ENCODE measurements at regions not wholly inside any gene's neighbourhood (a gene's known extent, or its start where the extent isn't known, plus 50 kb on each side); places are given as distances from the start of the nearest gene placed in this dataset.

- POLR2A ChIA-PET, result no interaction called here
- BruUV-seq (replicated peaks), result no TSS peak
- in situ Hi-C loops (cut with HindIII; ENCODE audit: extremely low pct_ligation_motif_present, low pct_unique_long_range_greater_than_20kb), result no loop called here
- no peaks in the 10 kb centered on the region for H3K79me2 ChIP-seq (ENCODE audit: insufficient read depth, low read length)
- TF ChIP-seq POGZ (CRISPR knock-in tag; IDR thresholded peaks at IDR 0.05) (no peak), THAP9 (CRISPR knock-in tag; IDR thresholded peaks at IDR 0.05; ENCODE audit: borderline replicate concordance) (no peak), SOX5 (CRISPR knock-in tag; IDR thresholded peaks at IDR 0.05; ENCODE audit: borderline replicate concordance) (no peak), NBN (conservative IDR thresholded peaks at IDR 0.05) (no peak), ZNF512 (CRISPR knock-in tag; IDR thresholded peaks at IDR 0.05) (no peak), ZSCAN29 (CRISPR knock-in tag; conservative IDR thresholded peaks at IDR 0.05) (no peak), SMAD3 (CRISPR knock-in tag; IDR thresholded peaks at IDR 0.05) (no peak), CHCHD3 (CRISPR knock-in tag; IDR thresholded peaks at IDR 0.05) (no peak)
- FAIRE-seq (no peak), DNase-seq (ENCODE audit: low spot score) (no peak), ATAC-seq (no peak)
- H3K9ac ChIP-seq (ENCODE audit: insufficient read depth, low read depth, low read length), result no peak overlapping the region
- no peaks in the 10 kb centered on the region; a peak in 1 of 5 replicates for H3K27me3 ChIP-seq (ENCODE audit: control insufficient read depth in 1 of 2, insufficient read depth in 2 of 2, low read length in 2 of 2)
- no peaks in the 10 kb centered on the region for H3K4me1 ChIP-seq (ENCODE audit: insufficient read depth, low read length)
- H4K20me1 ChIP-seq (ENCODE audit: insufficient read depth, low read length), result no peaks in the 10 kb centered on the region
- no peak overlapping the region for H2AFZ ChIP-seq (ENCODE audit: low read length)
- intact Hi-C loops (cut with micrococcal nuclease; ENCODE audit: unreplicated experiment), result no loop called here
- 4% methylated on average over 3 of the region's 3 CpGs for WGBS (ENCODE audit: low lambda C conversion rate)
- H3K9me3 ChIP-seq (ENCODE audit: low read length), result no peaks in the 10 kb centered on the region
- no peak overlapping the region for H3K4me3 ChIP-seq (replicated peaks in 1 of 3; ENCODE audit: insufficient read depth in 1 of 3, low read depth in 2 of 3, low read length in 3 of 3)
- CTCF ChIA-PET (ENCODE audit: low intra/inter-chr PET ratio, low total read pairs), result no interaction called here
- no peak overlapping the region for H3K4me2 ChIP-seq (ENCODE audit: low read depth, low read length)
- H3K27ac ChIP-seq (ENCODE audit: extremely low read length, insufficient read depth, low read length), result no peak overlapping the region
- no peaks in the 10 kb centered on the region for H3K36me3 ChIP-seq (replicated peaks in 1 of 2; ENCODE audit: control insufficient read depth in 1 of 2, insufficient read depth in 2 of 2, low read length in 2 of 2)
These were observed 147.5 kb upstream of the SYNPR start for GRCh38 chr3:63130625-63131024.
